OCI-LY7 (cell line): ENCODE measurements at regions not wholly inside any gene's neighbourhood (a gene's known extent, or its start where the extent isn't known, plus 50 kb on each side); places are given as distances from the start of the nearest gene placed in this dataset.

Experiments
- BruUV-seq: library from RNA; stranded (reverse); fragments of 400-500 nt; replicated peaks from 2 replicates; lab custom pipeline; 2021; lab: Mats Ljungman, UMichigan
- CTCF ChIA-PET: fragments of 300-600 bp; sonication (Branson Sonifier 250); formaldehyde crosslinking; loops from one replicate; lab custom pipeline; 2022; ENCODE audit warnings: antibody characterized with exemption; ENCODE audit not compliant: unreplicated experiment; lab: Charles Lee
- POLR2A ChIA-PET: fragments of 300-600 bp; sonication (Branson Sonifier 250); formaldehyde crosslinking; loops from one replicate; lab custom pipeline; 2022; ENCODE audit warnings: antibody characterized with exemption; lab: Charles Lee
- DNase-seq: peaks from one replicate; pipeline ENCODE4 v3.0.0-alpha.2; 2015; ENCODE audit warnings: low spot score
- H2AFZ ChIP-seq: fragments of 200-600 bp; sonication (generic), shearing (Covaris generic); 2 replicates; pipeline ENCODE4 v1.6.1; 2014; ENCODE audit warnings: mild to moderate bottlenecking, antibody characterized with exemption, low read length, moderate library complexity
- H3K27ac ChIP-seq: fragments of 200-600 bp; sonication (generic); 2 replicates; pipeline ENCODE4 v1.5.1; 2014; ENCODE audit warnings: mixed run types, low read depth, mild to moderate bottlenecking, moderate library complexity, low read length, inconsistent platforms; ENCODE audit not compliant: poor library complexity, severe bottlenecking
- H3K36me3 ChIP-seq: fragments of 200-600 bp; sonication (generic); 2 replicates; pipeline ENCODE4 v1.6.1; 2014; ENCODE audit warnings: mild to moderate bottlenecking, antibody characterized with exemption, low read length, moderate library complexity, mixed read lengths; ENCODE audit not compliant: insufficient read depth
- H3K4me1 ChIP-seq: fragments of 200-600 bp; sonication (generic); 2 replicates; pipeline ENCODE4 v1.5.1; 2014; ENCODE audit warnings: mild to moderate bottlenecking, low read length; ENCODE audit not compliant: insufficient read depth, poor library complexity, severe bottlenecking
- H3K4me2 ChIP-seq: fragments of 200-600 bp; sonication (generic); 2 replicates; pipeline ENCODE4 v1.6.1; 2014; ENCODE audit warnings: mild to moderate bottlenecking, low read length
- H3K4me3 ChIP-seq: fragments of 200-600 bp; sonication (generic); 2 replicates; pipeline ENCODE4 v1.5.1; 2014; ENCODE audit warnings: mild to moderate bottlenecking, low read depth, low read length; ENCODE audit not compliant: poor library complexity, severe bottlenecking
- H3K79me2 ChIP-seq: fragments of 200-600 bp; sonication (generic); 2 replicates; pipeline ENCODE4 v1.6.1; 2016; ENCODE audit warnings: low read depth, mild to moderate bottlenecking, low read length, moderate library complexity, mixed read lengths; ENCODE audit not compliant: insufficient read depth
- H3K9me2 ChIP-seq: fragments of 200-600 bp; sonication (generic); 2 replicates; pipeline ENCODE4 v1.6.1; 2016; ENCODE audit warnings: mild to moderate bottlenecking, low read length, mixed read lengths; ENCODE audit not compliant: insufficient read depth
- H3K9me3 ChIP-seq: fragments of 200-600 bp; sonication (generic); 2 replicates; pipeline ENCODE4 v1.6.1; 2014; ENCODE audit warnings: mild to moderate bottlenecking, mixed run types, low read length, mixed read lengths
- H4K20me1 ChIP-seq: fragments of 200-600 bp; sonication (generic); 2 replicates; pipeline ENCODE4 v1.6.1; 2014; ENCODE audit warnings: mild to moderate bottlenecking, antibody characterized with exemption, low read length, moderate library complexity, mixed read lengths; ENCODE audit not compliant: insufficient read depth
- CTCF ChIP-seq: fragments of 200-600 bp; sonication (generic); conservative IDR thresholded peaks from 2 replicates; pipeline ENCODE4 v1.5.1; 2014; ENCODE audit warnings: mild to moderate bottlenecking, antibody characterized with exemption, low read length, moderate library complexity, mixed read lengths
- EZH2phosphoT487 ChIP-seq: fragments of 200-600 bp; sonication (generic); IDR thresholded peaks from 2 replicates; pipeline ENCODE4 v1.6.1; 2018; ENCODE audit warnings: low read depth, borderline replicate concordance, mild to moderate bottlenecking, mixed run types, antibody characterized with exemption, low read length, moderate library complexity, mixed read lengths
- intact Hi-C: fragments of 100-400 bp; cut with micrococcal nuclease; formaldehyde crosslinking; loops from one replicate; pipeline ENCODE4 v1.10.0; 2022; ENCODE audit not compliant: unreplicated experiment

GRCh38 chr2:57465067-57465466 lies 581.5 kb upstream of the VRK2 start:
- ChIA-PET CTCF (no interaction called here), POLR2A (no interaction called here)
- Histone ChIP-seq H4K20me1 (no peaks in the 10 kb centered on the region), H3K4me1 (no peaks in the 10 kb centered on the region), H3K9me3 (no peaks in the 10 kb centered on the region), H3K4me3 (no peak overlapping the region), H3K4me2 (no peak overlapping the region), H3K36me3 (no peaks in the 10 kb centered on the region), H2AFZ (no peak overlapping the region), H3K79me2 (no peaks in the 10 kb centered on the region), H3K27ac (no peak overlapping the region), H3K9me2 (no peaks in the 10 kb centered on the region)
- no peak for DNase-seq
- no TSS peak for BruUV-seq
- intact Hi-C loops: no loop called here
- no peak for TF ChIP-seq CTCF
- no peak for TF ChIP-seq EZH2phosphoT487

GRCh38 chr2:57465967-57466366 lies 580.6 kb upstream of the VRK2 start:
- CTCF ChIA-PET: no interaction called here
- no peak for DNase-seq
- no peak overlapping the region for H3K4me3 ChIP-seq
- H3K79me2 ChIP-seq: no peaks in the 10 kb centered on the region
- no peaks in the 10 kb centered on the region for H3K4me1 ChIP-seq
- TF ChIP-seq EZH2phosphoT487 (no peak), CTCF (no peak)
- H3K36me3 ChIP-seq: no peaks in the 10 kb centered on the region
- intact Hi-C loops: no loop called here
- H3K9me3 ChIP-seq: no peaks in the 10 kb centered on the region
- no peaks in the 10 kb centered on the region for H3K9me2 ChIP-seq
- no peak overlapping the region for H3K4me2 ChIP-seq
- no peaks in the 10 kb centered on the region for H4K20me1 ChIP-seq
- H3K27ac ChIP-seq: no peak overlapping the region
- H2AFZ ChIP-seq: no peak overlapping the region
- no TSS peak for BruUV-seq
- POLR2A ChIA-PET: no interaction called here

GRCh38 chr2:57475391-57475790 lies 571.2 kb upstream of the VRK2 start:
- intact Hi-C loops: no loop called here
- Histone ChIP-seq H3K4me1 (no peaks in the 10 kb centered on the region), H3K9me2 (no peaks in the 10 kb centered on the region), H3K4me3 (no peak overlapping the region), H3K79me2 (no peaks in the 10 kb centered on the region), H2AFZ (no peak overlapping the region), H3K4me2 (no peak overlapping the region), H3K27ac (no peak overlapping the region), H4K20me1 (no peaks in the 10 kb centered on the region), H3K36me3 (no peaks in the 10 kb centered on the region), H3K9me3 (no peaks in the 10 kb centered on the region)
- CTCF ChIA-PET: no interaction called here
- BruUV-seq: no TSS peak
- no peak for DNase-seq
- POLR2A ChIA-PET: no interaction called here
- TF ChIP-seq CTCF (no peak), EZH2phosphoT487 (no peak)
